ENCODE measurements at regions not wholly inside any gene's neighbourhood (a gene's known extent, or its start where the extent isn't known, plus 50 kb on each side); places are given as distances from the start of the nearest gene placed in this dataset.

DNA sequence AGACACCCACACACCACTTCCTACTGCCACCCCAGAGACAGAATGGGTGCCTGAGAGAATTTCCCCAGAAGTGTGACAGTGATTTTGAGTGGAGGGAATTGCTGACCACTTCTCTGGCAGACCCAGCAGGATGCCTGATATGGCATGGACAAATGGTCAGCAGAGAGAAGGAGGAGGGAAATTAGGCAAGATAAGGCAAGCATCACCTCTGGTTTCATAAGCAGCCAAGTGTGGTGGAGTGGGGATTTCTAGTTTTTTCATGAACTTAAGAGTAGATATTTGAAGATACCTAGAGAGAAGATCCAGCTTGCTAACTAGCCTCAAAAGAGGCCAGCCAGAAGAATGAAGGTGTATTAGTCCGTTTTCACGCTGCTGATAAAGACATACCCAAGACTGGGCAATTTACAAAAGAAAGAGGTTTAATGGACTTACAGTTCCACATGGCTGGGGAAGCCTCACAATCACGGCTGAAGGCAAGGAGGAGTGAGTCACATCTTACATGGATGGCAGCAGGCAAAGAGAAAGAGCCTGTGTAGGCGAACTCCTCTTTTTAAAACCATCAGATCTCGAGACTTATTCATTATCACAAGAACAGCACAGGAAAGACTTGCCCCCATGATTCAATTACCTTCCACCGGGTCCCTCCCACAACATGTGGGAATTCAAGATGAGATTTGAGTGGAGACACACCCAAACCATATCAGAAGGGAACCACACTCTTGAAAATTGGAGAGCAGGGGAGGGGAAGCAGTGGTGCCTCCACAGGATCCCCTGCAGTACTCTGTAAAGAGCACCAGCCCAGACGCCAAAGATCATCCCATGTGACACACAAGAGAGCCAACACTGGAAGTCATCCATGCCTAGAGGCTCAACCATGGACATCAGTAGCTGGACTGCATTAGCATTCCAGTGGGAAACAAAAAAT, 64.2 kb downstream of the RBM43 start:
- ATAC-seq (ENCODE audit: low read depth) (no peak), DNase-seq (ENCODE audit: low spot score in 2 of 2) (no peak)
- no peaks in the 10 kb centered on the region for H3K9me3 Mint-ChIP-seq
- H3K27me3 Mint-ChIP-seq, result peaks cover 6% of the 10 kb centered on the region
- H3K27ac Mint-ChIP-seq, result no peak overlapping the region
- no peaks in the 10 kb centered on the region for H3K4me1 Mint-ChIP-seq
- H3K4me3 Mint-ChIP-seq, result no peak overlapping the region
- no peaks in the 10 kb centered on the region for H3K36me3 Mint-ChIP-seq

DNA sequence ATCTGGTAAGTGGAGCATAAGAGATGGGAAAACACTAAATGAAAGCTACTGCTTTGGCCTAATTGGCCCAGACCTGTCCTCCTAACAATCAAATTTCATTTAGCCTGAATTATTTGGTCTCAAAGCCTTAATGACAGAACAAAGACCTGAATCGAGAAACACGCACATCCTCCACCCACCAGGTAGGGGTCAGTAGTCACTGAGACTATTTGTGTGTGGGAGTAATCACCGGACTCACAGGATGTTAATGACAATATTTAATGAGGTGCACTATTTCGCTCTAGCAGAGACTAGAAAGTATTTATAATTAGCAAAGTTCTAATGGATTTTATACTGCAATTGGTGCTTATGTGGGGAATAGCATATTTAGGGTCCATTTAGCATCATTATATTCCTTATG, 68.1 kb downstream of the RBM43 start:
- H3K27ac Mint-ChIP-seq, result no peak overlapping the region
- DNase-seq (ENCODE audit: low spot score in 2 of 2) (no peak), ATAC-seq (ENCODE audit: low read depth) (no peak)
- H3K4me1 Mint-ChIP-seq, result peaks cover 3% of the 10 kb centered on the region
- H3K4me3 Mint-ChIP-seq, result no peak overlapping the region
- H3K9me3 Mint-ChIP-seq, result no peaks in the 10 kb centered on the region
- peaks cover 6% of the 10 kb centered on the region for H3K27me3 Mint-ChIP-seq
- no peaks in the 10 kb centered on the region for H3K36me3 Mint-ChIP-seq

DNA sequence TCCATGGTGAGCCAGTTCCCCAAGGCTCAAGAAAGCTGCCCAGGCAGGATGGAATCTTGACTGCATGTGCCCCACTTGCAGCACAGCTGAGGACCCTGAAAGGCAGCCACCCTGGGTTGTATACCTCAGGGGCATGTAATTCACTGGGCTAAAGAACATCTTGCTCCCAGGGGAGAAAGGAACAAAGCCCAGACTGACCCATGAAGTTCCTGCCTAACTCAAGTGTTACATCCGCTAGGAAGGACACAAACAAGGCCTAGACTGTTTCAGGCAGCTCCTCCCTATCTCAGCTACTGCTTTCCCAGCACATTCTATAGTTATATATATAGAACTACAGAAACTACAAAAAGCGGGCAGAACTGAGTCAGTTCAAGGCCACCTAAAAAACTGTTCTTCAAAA, 69.0 kb downstream of the RBM43 start:
- no peak overlapping the region for H3K27ac Mint-ChIP-seq
- H3K4me3 Mint-ChIP-seq, result no peak overlapping the region
- no peaks in the 10 kb centered on the region for H3K36me3 Mint-ChIP-seq
- ATAC-seq (ENCODE audit: low read depth) (no peak), DNase-seq (ENCODE audit: low spot score in 2 of 2) (no peak)
- peaks cover 6% of the 10 kb centered on the region for H3K27me3 Mint-ChIP-seq
- peaks cover 3% of the 10 kb centered on the region for H3K4me1 Mint-ChIP-seq
- H3K9me3 Mint-ChIP-seq, result no peaks in the 10 kb centered on the region

DNA sequence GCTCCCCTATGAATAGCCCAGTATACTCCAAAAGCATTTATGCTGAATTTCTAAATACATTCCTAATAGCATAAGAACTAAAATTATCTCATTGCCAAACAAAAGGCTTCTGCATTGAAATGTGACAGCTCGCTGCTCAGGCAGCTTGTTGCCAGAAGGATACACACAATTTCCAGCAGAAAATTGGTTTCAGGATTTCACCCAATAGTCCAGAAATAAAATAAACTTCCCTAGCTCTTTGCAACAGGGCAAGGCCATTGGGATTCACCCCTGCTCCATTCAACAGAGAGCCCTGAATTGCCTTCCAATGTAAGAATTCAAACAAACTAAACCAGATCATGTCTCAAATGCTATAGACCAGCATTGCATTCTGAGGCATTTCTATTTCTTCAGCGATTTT, 70.7 kb downstream of the RBM43 start:
- H3K4me3 Mint-ChIP-seq, result no peak overlapping the region
- H3K9me3 Mint-ChIP-seq, result no peaks in the 10 kb centered on the region
- H3K36me3 Mint-ChIP-seq, result peaks cover 1% of the 10 kb centered on the region
- no peak overlapping the region for H3K27ac Mint-ChIP-seq
- H3K27me3 Mint-ChIP-seq, result peaks cover 3% of the 10 kb centered on the region
- ATAC-seq (ENCODE audit: low read depth), result no peak
- DNase-seq (ENCODE audit: low spot score in 2 of 2), result no peak
- H3K4me1 Mint-ChIP-seq, result peaks cover 3% of the 10 kb centered on the region

DNA sequence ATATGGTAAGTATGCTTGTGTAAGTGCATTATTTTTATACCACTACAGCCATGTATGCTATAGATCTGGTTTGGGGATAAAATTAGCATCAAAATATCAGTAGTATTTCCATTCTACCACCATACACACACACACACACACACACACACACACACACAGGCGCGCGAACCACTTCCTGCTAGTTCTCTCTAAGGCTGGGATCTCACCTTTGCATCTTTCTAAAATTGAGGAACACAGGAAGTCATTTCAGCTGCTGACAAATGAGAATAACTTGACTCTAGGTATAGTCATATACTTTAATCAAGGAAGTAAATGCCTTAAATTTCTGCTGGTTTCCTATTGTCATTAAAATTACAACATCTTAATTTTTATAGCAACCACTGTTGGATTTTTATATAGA, 72.5 kb downstream of the RBM43 start:
- DNase-seq (ENCODE audit: low spot score in 2 of 2) (no peak), ATAC-seq (ENCODE audit: low read depth) (no peak)
- no peak overlapping the region for H3K4me3 Mint-ChIP-seq
- peaks cover 1% of the 10 kb centered on the region for H3K36me3 Mint-ChIP-seq
- no peaks in the 10 kb centered on the region for H3K27me3 Mint-ChIP-seq
- peaks cover 3% of the 10 kb centered on the region for H3K4me1 Mint-ChIP-seq
- no peak overlapping the region for H3K27ac Mint-ChIP-seq
- H3K9me3 Mint-ChIP-seq, result no peaks in the 10 kb centered on the region

DNA sequence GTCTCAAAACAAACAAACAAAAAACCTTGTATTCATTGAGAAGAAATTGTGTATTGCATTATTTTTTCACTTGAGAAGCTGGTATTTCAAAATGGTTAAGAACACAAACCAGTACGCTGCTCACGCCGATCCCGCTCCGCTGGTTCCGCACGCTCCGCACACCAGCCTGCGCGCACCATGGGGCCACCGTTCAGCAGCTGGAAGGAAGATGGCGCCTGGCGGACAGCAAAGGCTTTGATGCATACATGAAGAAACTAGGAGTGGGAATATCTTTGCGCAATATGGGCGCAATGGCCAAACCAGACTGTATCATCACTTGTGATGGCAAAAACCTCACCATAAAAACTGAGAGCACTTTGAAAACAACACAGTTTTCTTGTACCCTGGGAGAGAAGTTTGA, 75.7 kb downstream of the RBM43 start:
- Mint-ChIP-seq H3K4me1 (peaks cover 3% of the 10 kb centered on the region), H3K27ac (no peak overlapping the region), H3K27me3 (no peaks in the 10 kb centered on the region), H3K4me3 (no peak overlapping the region), H3K9me3 (no peaks in the 10 kb centered on the region), H3K36me3 (peaks cover 1% of the 10 kb centered on the region)
- DNase-seq (ENCODE audit: low spot score in 2 of 2) (no peak), ATAC-seq (ENCODE audit: low read depth) (no peak)

DNA sequence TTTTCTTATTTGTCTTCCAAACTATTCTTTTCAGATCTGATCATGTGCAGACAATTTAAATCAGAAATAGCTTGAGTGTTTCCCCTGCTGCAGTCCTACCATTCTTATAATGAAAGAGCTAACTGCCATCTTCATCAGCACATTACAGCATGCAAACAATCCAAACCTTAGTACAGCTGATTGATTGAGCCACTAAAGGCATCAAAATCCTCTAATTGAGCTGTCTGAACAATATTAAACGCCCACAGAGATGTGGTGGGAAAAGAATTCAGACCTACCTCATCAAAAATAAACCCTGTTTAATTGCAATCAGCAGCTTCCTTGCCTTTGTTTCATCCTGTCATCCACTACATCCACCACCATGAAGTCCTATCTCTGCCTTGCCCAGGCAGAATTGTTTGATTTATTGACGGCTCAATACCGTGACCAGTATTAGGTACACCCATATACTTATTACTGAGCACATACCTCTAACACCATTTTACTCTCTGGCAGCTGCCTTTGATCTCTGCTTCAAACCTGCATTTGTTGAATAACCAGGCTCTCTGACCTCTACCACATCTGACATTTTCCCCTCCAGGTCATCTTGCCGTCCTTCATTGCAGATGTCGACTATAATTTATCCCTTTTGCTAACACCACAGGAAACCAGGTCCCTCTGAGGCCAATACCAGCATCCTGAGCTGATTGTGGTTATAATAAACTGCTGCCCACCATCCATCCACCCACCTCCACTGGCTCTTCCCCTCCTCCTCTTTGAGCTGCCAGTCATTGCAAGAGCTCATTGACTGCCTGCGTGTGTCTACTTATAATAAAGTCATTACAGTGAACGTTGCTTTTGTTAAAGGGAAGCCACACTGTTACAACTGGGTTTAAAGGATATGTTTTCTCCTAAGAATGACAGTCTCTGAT, 78.5 kb downstream of the RBM43 start:
- Mint-ChIP-seq H3K4me1 (no peaks in the 10 kb centered on the region), H3K4me3 (no peak overlapping the region), H3K27ac (no peak overlapping the region), H3K36me3 (peaks cover 1% of the 10 kb centered on the region), H3K9me3 (no peaks in the 10 kb centered on the region), H3K27me3 (peaks cover 4% of the 10 kb centered on the region)
- no peak for ATAC-seq (ENCODE audit: low read depth)
- DNase-seq (ENCODE audit: low spot score in 2 of 2), result no peak

DNA sequence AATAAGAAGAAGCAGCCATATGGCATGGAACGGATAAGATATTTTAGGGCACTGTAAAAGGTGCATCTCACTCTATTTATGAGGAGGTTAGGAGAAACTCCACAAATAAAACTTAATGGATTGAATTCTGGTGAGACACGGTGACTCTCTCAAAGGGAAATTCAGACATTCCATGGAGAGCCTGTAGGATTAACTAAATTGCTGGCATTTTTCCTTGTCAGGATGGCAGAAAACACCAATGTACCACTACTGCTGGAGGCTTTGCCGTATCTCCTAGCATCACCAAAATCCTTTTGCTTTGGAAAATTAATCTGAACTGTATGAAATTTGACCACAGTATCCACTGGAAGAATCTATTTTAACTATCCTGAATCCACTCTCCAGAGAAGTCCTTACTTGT, 79.3 kb downstream of the RBM43 start:
- DNase-seq (ENCODE audit: low spot score in 2 of 2), result no peak
- no peak for ATAC-seq (ENCODE audit: low read depth)
- H3K4me1 Mint-ChIP-seq, result no peaks in the 10 kb centered on the region
- H3K36me3 Mint-ChIP-seq, result peaks cover 1% of the 10 kb centered on the region
- H3K9me3 Mint-ChIP-seq, result no peaks in the 10 kb centered on the region
- no peak overlapping the region for H3K27ac Mint-ChIP-seq
- H3K4me3 Mint-ChIP-seq, result no peak overlapping the region
- peaks cover 5% of the 10 kb centered on the region for H3K27me3 Mint-ChIP-seq

DNA sequence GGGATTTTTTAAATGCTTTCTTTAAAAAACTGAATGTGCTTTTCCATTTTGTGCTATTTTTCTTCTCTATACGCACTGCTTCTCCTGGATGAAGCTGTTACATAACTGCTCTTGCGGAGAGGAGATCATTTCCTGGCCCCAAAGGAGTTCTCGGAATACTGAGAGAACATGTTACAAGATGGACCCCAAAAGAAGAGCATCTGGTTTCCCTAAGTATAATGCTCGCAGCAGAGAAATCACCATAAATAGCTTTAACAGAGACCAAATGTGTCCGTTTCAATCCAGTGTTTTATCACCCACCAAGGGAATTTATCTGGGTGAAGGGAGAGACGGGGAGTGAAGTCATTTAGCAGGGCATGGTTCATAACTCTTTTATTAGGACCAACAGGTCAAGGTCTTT, 80.1 kb downstream of the RBM43 start:
- Mint-ChIP-seq H3K27ac (no peak overlapping the region), H3K27me3 (peaks cover 5% of the 10 kb centered on the region), H3K9me3 (no peaks in the 10 kb centered on the region), H3K36me3 (peaks cover 1% of the 10 kb centered on the region), H3K4me1 (no peaks in the 10 kb centered on the region), H3K4me3 (no peak overlapping the region)
- DNase-seq (ENCODE audit: low spot score in 2 of 2), result no peak
- ATAC-seq (ENCODE audit: low read depth), result no peak

DNA sequence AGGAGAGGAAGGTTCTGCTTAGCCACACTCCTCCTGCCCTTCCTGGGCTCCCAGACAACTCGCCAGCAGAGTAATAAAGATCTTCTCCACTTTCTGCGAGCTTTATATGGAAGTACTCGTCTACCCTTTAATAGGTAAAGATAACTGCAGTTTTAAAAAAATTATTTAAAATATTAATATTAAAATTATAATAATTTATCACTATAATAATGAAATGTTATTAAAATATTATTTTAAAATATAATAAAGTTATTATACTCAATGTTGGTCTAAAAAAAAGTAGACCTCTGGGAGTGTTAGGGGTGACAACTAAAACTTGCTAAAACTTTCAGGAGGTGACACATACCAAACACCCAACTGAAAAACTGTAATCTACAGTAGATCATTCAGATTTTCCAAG, 81.5 kb downstream of the RBM43 start:
- H3K27ac Mint-ChIP-seq, result no peak overlapping the region
- no peaks in the 10 kb centered on the region for H3K9me3 Mint-ChIP-seq
- no peaks in the 10 kb centered on the region for H3K36me3 Mint-ChIP-seq
- no peak for DNase-seq (ENCODE audit: low spot score in 2 of 2)
- H3K4me3 Mint-ChIP-seq, result no peak overlapping the region
- ATAC-seq (ENCODE audit: low read depth), result no peak
- H3K27me3 Mint-ChIP-seq, result peaks cover 9% of the 10 kb centered on the region
- H3K4me1 Mint-ChIP-seq, result no peaks in the 10 kb centered on the region

DNA sequence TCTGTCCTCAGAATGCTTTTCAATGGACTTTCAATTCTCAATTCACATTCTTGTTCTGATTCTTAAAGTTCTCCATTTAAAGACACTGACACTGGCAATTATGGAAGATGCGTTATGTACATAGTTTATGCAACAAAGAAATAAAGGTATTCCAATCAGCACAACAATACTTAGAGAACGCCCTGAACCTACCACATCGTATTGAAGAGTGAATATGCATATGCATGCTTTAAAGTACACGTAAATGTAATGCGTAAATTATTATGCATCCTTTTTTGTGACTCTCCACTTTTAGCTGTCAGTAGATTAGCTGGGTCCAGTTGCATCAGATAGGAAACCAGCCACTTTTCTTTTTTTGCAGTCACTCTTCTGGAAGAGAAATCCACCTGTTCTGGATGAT, 83.5 kb downstream of the RBM43 start:
- Mint-ChIP-seq H3K27ac (no peak overlapping the region), H3K27me3 (peaks cover 9% of the 10 kb centered on the region), H3K9me3 (no peaks in the 10 kb centered on the region), H3K36me3 (no peaks in the 10 kb centered on the region), H3K4me3 (no peak overlapping the region), H3K4me1 (no peaks in the 10 kb centered on the region)
- ATAC-seq (ENCODE audit: low read depth) (no peak), DNase-seq (ENCODE audit: low spot score in 2 of 2) (no peak)

DNA sequence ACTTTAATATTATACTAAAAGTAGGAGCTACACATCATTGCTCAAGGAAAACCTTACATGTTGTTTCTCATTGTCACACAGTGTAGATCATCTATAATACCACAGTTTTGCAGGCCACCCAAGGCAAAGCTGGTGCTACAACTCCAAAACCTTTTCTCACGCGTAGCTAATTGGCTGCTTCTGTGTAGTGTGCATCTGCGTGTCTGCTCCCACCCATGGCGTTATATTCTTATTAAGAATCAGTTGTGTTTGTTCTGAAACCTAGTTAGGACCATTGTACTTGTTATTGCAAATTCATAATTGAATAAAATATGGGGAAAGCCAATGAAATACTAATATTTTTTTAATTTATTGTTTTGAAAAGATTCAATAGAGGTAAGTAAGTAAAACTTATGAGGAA, 83.9 kb downstream of the RBM43 start:
- Mint-ChIP-seq H3K36me3 (no peaks in the 10 kb centered on the region), H3K9me3 (no peaks in the 10 kb centered on the region), H3K27me3 (peaks cover 9% of the 10 kb centered on the region), H3K4me3 (no peak overlapping the region), H3K4me1 (no peaks in the 10 kb centered on the region), H3K27ac (no peak overlapping the region)
- DNase-seq (ENCODE audit: low spot score in 2 of 2) (no peak), ATAC-seq (ENCODE audit: low read depth) (no peak)

DNA sequence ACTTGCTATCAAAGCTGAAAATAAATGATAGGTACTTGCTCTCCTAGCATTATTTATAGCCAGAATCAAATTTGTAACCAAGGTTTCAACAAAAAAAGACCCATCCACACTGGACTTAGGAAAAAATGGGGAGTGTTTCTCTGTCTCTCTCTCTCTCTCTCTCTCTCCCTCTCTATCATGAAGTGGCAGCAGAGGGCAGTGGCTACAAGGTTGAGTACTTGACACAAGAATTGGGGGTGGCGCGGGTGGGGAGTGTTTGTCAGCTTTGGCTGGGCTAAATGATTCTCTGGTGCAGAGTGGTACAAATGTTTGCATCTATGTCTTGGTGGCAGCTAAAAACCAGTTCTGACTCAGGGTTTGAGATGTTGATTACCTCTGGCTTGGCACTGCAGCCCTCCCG, 85.0 kb downstream of the RBM43 start:
- no peaks in the 10 kb centered on the region for H3K36me3 Mint-ChIP-seq
- ATAC-seq (ENCODE audit: low read depth), result no peak
- H3K9me3 Mint-ChIP-seq, result no peaks in the 10 kb centered on the region
- peaks cover 9% of the 10 kb centered on the region for H3K27me3 Mint-ChIP-seq
- H3K27ac Mint-ChIP-seq, result no peak overlapping the region
- H3K4me1 Mint-ChIP-seq, result no peaks in the 10 kb centered on the region
- no peak overlapping the region for H3K4me3 Mint-ChIP-seq
- no peak for DNase-seq (ENCODE audit: low spot score in 2 of 2)

DNA sequence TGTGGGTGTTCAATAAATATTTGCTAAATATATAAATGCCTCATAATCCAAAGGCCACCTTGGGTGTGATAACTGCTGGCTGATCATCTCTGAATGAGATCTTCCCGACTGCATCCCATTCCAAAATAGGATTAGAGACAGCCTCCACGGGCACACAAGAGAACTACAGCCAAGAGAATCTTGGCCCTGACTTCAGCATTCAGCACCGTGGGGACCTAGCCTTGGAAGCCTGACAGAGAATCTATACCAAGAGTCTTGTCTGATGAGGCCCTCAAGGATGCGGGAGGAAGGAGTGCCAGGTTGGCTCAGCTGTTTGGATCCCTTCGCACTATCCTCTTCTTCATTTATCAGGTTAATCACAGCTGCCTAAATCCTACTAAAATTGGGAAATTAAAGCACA, 85.8 kb downstream of the RBM43 start:
- H3K36me3 Mint-ChIP-seq, result no peaks in the 10 kb centered on the region
- H3K9me3 Mint-ChIP-seq, result no peaks in the 10 kb centered on the region
- H3K4me1 Mint-ChIP-seq, result no peaks in the 10 kb centered on the region
- ATAC-seq (ENCODE audit: low read depth) (no peak), DNase-seq (ENCODE audit: low spot score in 2 of 2) (no peak)
- H3K4me3 Mint-ChIP-seq, result no peak overlapping the region
- peaks cover 9% of the 10 kb centered on the region for H3K27me3 Mint-ChIP-seq
- H3K27ac Mint-ChIP-seq, result no peak overlapping the region

All from memory B cell (primary cell).